NCI-H526 treated with DMSO at 0.1 percent for 48 hours (cell line): ENCODE measurements at regions not wholly inside any gene's neighbourhood (a gene's known extent, or its start where the extent isn't known, plus 50 kb on each side); places are given as distances from the start of the nearest gene placed in this dataset.

ENCODE experiments used
- DNase-seq: peaks from one replicate; lab custom pipeline; 2025; lab: John Stamatoyannopoulos, UW

GRCh38 chr7:131267631-131268030 is 60.0 kb upstream of the MKLN1 start:
- no peak for DNase-seq

- no peak for DNase-seq
Measured at GRCh38 chr7:131268906-131269305, 58.8 kb upstream of the MKLN1 start.

DNA sequence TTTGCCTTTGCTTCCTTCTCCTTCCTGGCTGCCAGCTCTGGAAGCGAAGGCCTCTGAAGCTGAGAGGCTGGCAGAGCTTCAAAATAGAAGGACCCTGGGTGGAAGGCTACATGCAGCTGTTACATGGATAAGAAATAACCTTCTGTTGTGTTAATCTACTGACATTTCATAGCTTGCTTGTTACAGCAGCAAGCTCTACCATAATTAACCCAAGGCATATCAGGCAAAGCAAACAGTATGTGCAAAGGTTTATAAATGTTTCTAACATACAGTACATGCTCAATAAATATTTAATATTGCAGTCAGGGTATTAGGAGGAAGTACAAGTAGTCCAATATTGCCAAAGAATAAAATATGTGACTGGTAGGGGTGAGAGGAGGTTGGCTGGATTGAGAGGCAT is 55.6 kb upstream of the MKLN1 start:
- no peak for DNase-seq

- no peak for DNase-seq
Measured at GRCh38 chr7:131274986-131275385, 52.7 kb upstream of the MKLN1 start.

GRCh38 chr7:131276190-131276589 is 51.5 kb upstream of the MKLN1 start:
- DNase-seq, result no peak

GRCh38 chr7:131276748-131277147 is 50.9 kb upstream of the MKLN1 start:
- DNase-seq, result no peak
